Fibroblast of lung (primary cell): ENCODE measurements at regions not wholly inside any gene's neighbourhood (a gene's known extent, or its start where the extent isn't known, plus 50 kb on each side); places are given as distances from the start of the nearest gene placed in this dataset.

ENCODE experiments used
- DNase-seq, 2 donors: peaks; one replicate each; pipeline versions ENCODE4 v3.0.0 to v3.0.0-alpha.2; 2010; ENCODE audit warnings: low read depth in 2 of 2
- H2AFZ ChIP-seq: 2 replicates; pipeline ENCODE4 v1.5.1; 2012; ENCODE audit warnings: low read length, control low read depth, inconsistent platforms
- H3K27ac ChIP-seq: 2 replicates; pipeline ENCODE4 v1.5.1; 2011; ENCODE audit warnings: low read length, control low read depth; ENCODE audit not compliant: insufficient read depth
- H3K27me3 ChIP-seq: 2 replicates; pipeline ENCODE4 v1.5.1; 2011; ENCODE audit warnings: mild to moderate bottlenecking, low read length; ENCODE audit not compliant: control insufficient read depth, insufficient read depth
- H3K36me3 ChIP-seq: 2 replicates; pipeline ENCODE4 v1.5.1; 2011; ENCODE audit warnings: low read length; ENCODE audit not compliant: control insufficient read depth, insufficient read depth
- H3K4me1 ChIP-seq: 2 replicates; pipeline ENCODE4 v1.5.1; 2011; ENCODE audit warnings: low read length; ENCODE audit not compliant: control insufficient read depth, insufficient read depth; ENCODE audit errors: extremely low read depth
- H3K4me2 ChIP-seq: 2 replicates; pipeline ENCODE4 v1.5.1; 2011; ENCODE audit warnings: low read length, control low read depth; ENCODE audit not compliant: insufficient read depth; ENCODE audit errors: extremely low read depth
- H3K4me3 ChIP-seq, 4 experiments: fragments of 200-600 bp in 1 of 4; sonication (generic) in 1 of 4; replicated peaks in 1 of 4; 2 replicates each; pipeline ENCODE4 v1.5.1; 2011 to 2016; ENCODE audit warnings: low read length in 4 of 4, low read depth in 3 of 4, mild to moderate bottlenecking in 3 of 4, control low read depth in 2 of 4, inconsistent platforms in 1 of 4, mixed read lengths in 1 of 4; ENCODE audit not compliant: insufficient read depth in 1 of 4; ENCODE audit errors: control extremely low read depth in 1 of 4
- H3K79me2 ChIP-seq: 2 replicates; pipeline ENCODE4 v1.5.1; 2012; ENCODE audit warnings: mild to moderate bottlenecking, low read length, inconsistent platforms; ENCODE audit not compliant: control insufficient read depth, insufficient read depth
- H3K9ac ChIP-seq: 2 replicates; pipeline ENCODE4 v1.5.1; 2011; ENCODE audit warnings: mild to moderate bottlenecking, low read length, control low read depth; ENCODE audit not compliant: insufficient read depth
- H3K9me3 ChIP-seq: 2 replicates; pipeline ENCODE4 v1.5.1; 2012; ENCODE audit warnings: low read depth, low read length; ENCODE audit not compliant: control insufficient read depth, insufficient read depth
- H4K20me1 ChIP-seq: 2 replicates; pipeline ENCODE4 v1.5.1; 2011; ENCODE audit warnings: low read length; ENCODE audit not compliant: control insufficient read depth, insufficient read depth; ENCODE audit errors: extremely low read depth
- CTCF ChIP-seq, 2 donors: IDR thresholded peaks in 1 of 2; conservative IDR thresholded peaks in 1 of 2; 1 replicate in 1 of 2; 2 replicates in 1 of 2; pipeline ENCODE4 v1.5.1; 2011 to 2012; ENCODE audit warnings: low read length in 2 of 2, control low read depth in 1 of 2, inconsistent platforms in 1 of 2, low read depth in 1 of 2, mild to moderate bottlenecking in 1 of 2
- EZH2 ChIP-seq: IDR thresholded peaks from 2 replicates; pipeline ENCODE4 v1.5.1; 2012; ENCODE audit warnings: low read length, control low read depth, mild to moderate bottlenecking; ENCODE audit errors: missing control alignments

- Histone ChIP-seq H3K9me3 (no peaks in the 10 kb centered on the region), H3K4me1 (no peaks in the 10 kb centered on the region), H3K79me2 (no peaks in the 10 kb centered on the region), H3K27me3 (no peaks in the 10 kb centered on the region), H2AFZ (no peak overlapping the region), H3K36me3 (no peaks in the 10 kb centered on the region), H3K9ac (no peak overlapping the region), H3K27ac (no peak overlapping the region), H4K20me1 (no peaks in the 10 kb centered on the region), H3K4me2 (no peak overlapping the region), H3K4me3 (no peak overlapping the region)
- DNase-seq = no peak
- no peak for TF ChIP-seq EZH2
- TF ChIP-seq CTCF (conservative IDR thresholded peaks at IDR 0.05 in 1 of 2, IDR thresholded peaks at IDR 0.05 in 1 of 2; ENCODE audit: low read depth in 1 of 2, low read length in 2 of 2) = no peak
Measured at GRCh38 chr1:73026114-73026513, 743.8 kb upstream of the NEGR1 start.

- no peaks in the 10 kb centered on the region for H3K4me1 ChIP-seq
- H3K27me3 ChIP-seq = no peaks in the 10 kb centered on the region
- no peaks in the 10 kb centered on the region for H3K9me3 ChIP-seq
- no peaks in the 10 kb centered on the region for H3K79me2 ChIP-seq
- no peak overlapping the region for H2AFZ ChIP-seq
- H3K9ac ChIP-seq = no peak overlapping the region
- H4K20me1 ChIP-seq = no peaks in the 10 kb centered on the region
- no peak for DNase-seq
- H3K4me2 ChIP-seq = no peak overlapping the region
- no peak overlapping the region for H3K4me3 ChIP-seq
- TF ChIP-seq EZH2 = no peak
- TF ChIP-seq CTCF (conservative IDR thresholded peaks at IDR 0.05 in 1 of 2, IDR thresholded peaks at IDR 0.05 in 1 of 2; ENCODE audit: low read depth in 1 of 2, low read length in 2 of 2) = no peak
- H3K27ac ChIP-seq = no peak overlapping the region
- no peaks in the 10 kb centered on the region for H3K36me3 ChIP-seq
Measured at GRCh38 chr1:73009938-73010337, 727.6 kb upstream of the NEGR1 start.

GRCh38 chr1:73009311-73009710 lies 727.0 kb upstream of the NEGR1 start:
- no peak overlapping the region for H3K4me3 ChIP-seq
- no peak for DNase-seq
- no peak overlapping the region for H2AFZ ChIP-seq
- no peak overlapping the region for H3K4me2 ChIP-seq
- H3K9ac ChIP-seq = no peak overlapping the region
- no peaks in the 10 kb centered on the region for H3K79me2 ChIP-seq
- no peaks in the 10 kb centered on the region for H3K36me3 ChIP-seq
- H3K27ac ChIP-seq = no peak overlapping the region
- no peaks in the 10 kb centered on the region for H3K27me3 ChIP-seq
- no peaks in the 10 kb centered on the region for H3K4me1 ChIP-seq
- TF ChIP-seq CTCF (conservative IDR thresholded peaks at IDR 0.05 in 1 of 2, IDR thresholded peaks at IDR 0.05 in 1 of 2; ENCODE audit: low read depth in 1 of 2, low read length in 2 of 2) = no peak
- TF ChIP-seq EZH2 = no peak
- no peaks in the 10 kb centered on the region for H4K20me1 ChIP-seq
- no peaks in the 10 kb centered on the region for H3K9me3 ChIP-seq
